WERI-Rb-1 (cell line): ENCODE measurements at regions not wholly inside any gene's neighbourhood (a gene's known extent, or its start where the extent isn't known, plus 50 kb on each side); places are given as distances from the start of the nearest gene placed in this dataset.

ENCODE experiments used
- DNase-seq: peaks from one replicate; pipeline ENCODE4 v3.0.0-alpha.2; 2020
- H3K27ac ChIP-seq: fragments of 250-450 bp; sonication (Bioruptor Pico); 2 replicates; pipeline ENCODE4 v1.5.1; 2020; ENCODE audit warnings: mild to moderate bottlenecking, moderate library complexity
- H3K27me3 ChIP-seq: fragments of 250-450 bp; sonication (Bioruptor Pico); 2 replicates; pipeline ENCODE4 v1.5.1; 2021; ENCODE audit warnings: mild to moderate bottlenecking, low read depth, moderate library complexity; ENCODE audit not compliant: insufficient read depth, severe bottlenecking
- H3K36me3 ChIP-seq: fragments of 250-450 bp; sonication (Bioruptor Pico); 2 replicates; pipeline ENCODE4 v1.5.1; 2020; ENCODE audit warnings: mild to moderate bottlenecking, moderate library complexity
- H3K4me3 ChIP-seq: 2 replicates; pipeline ENCODE4 v1.5.1; 2011; ENCODE audit warnings: low read depth, mild to moderate bottlenecking, control low read depth, low read length
- H3K9me3 ChIP-seq: fragments of 250-450 bp; sonication (Bioruptor Pico); 2 replicates; pipeline ENCODE4 v1.5.1; 2021; ENCODE audit warnings: mild to moderate bottlenecking, moderate library complexity; ENCODE audit not compliant: severe bottlenecking
- CTCF ChIP-seq: IDR thresholded peaks from 2 replicates; pipeline ENCODE4 v1.5.1; 2011; ENCODE audit warnings: low read depth, mild to moderate bottlenecking, control low read depth, inconsistent platforms, low read length

DNA sequence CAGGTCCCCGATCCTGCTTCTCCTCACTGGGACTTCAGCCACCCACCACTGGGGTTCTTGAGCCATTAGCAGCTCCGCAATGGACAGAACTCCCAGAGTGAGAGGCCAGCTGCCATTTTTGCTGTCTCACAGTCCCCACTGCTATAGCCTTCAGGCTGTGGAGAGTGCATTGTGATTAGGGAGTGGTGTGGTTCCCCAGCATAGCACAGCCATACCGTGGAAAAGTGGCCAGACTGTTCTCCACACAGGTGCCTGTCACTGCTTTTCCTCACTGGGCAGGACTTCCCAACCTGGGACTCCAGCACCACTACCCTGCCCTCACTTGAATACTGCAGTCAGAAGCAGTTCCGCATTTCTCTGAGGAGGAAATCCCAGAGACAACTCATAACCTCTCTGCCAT, 270.3 kb upstream of the DCBLD2 start:
- TF ChIP-seq CTCF = no peak
- H3K27me3 ChIP-seq = peaks cover 7% of the 10 kb centered on the region
- DNase-seq = no peak
- no peaks in the 10 kb centered on the region for H3K9me3 ChIP-seq
- H3K4me3 ChIP-seq = no peak overlapping the region
- H3K27ac ChIP-seq = no peak overlapping the region
- no peaks in the 10 kb centered on the region for H3K36me3 ChIP-seq

DNA sequence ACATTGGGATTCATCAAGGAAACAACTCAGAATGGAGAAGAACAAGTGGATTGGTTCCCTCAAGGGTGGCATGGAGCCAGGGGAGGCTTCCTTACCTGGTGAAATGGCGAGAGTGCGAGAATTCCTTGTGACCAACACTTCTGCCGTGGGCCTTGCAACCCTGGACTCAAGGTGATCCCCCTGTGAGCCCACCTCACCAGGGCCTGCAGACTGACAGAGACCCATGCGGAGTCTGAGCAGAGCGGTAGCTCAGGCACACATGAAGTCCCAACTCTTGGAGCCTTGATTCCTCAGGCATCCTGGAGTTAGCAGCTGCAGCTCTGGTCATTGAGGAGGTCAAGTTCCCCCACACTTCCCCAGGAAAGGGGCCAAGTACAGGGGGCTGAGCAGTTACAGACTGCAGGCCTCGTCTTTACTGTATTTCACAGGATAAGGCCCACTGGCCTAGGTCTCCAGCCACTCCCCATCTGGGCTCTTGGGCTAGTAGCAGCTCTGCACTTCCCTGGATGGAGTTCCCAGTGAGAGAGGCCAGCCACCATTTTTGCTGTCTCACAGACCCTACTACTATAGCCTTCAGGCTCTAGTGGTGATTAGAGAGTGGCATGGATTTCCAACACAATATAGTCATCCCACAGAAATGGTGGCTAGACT, 269.5 kb upstream of the DCBLD2 start:
- Histone ChIP-seq H3K36me3 (no peaks in the 10 kb centered on the region), H3K4me3 (no peak overlapping the region), H3K9me3 (no peaks in the 10 kb centered on the region), H3K27ac (no peak overlapping the region), H3K27me3 (peaks cover 3% of the 10 kb centered on the region)
- DNase-seq = no peak
- TF ChIP-seq CTCF = no peak

DNA sequence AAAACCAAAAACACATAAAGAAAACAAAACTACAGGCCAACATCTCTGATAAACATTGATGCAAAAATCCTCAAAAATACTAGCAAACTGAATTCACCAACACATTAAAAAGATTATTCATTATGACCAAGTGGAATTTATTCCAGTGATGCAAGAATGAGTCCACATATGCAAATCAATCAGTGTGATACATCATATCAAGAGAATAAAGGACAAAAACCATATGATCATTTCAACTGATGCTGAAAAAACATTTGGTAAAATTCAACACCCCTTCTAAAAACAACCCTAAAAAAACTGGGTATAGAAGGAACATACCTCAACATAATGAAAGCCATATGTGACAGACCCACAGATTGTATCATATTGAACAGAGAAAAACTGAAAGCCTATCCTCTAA, 265.6 kb upstream of the DCBLD2 start:
- Histone ChIP-seq H3K36me3 (no peaks in the 10 kb centered on the region), H3K27me3 (peaks cover 11% of the 10 kb centered on the region), H3K9me3 (no peaks in the 10 kb centered on the region), H3K27ac (no peak overlapping the region), H3K4me3 (no peak overlapping the region)
- TF ChIP-seq CTCF = no peak
- DNase-seq = no peak

DNA sequence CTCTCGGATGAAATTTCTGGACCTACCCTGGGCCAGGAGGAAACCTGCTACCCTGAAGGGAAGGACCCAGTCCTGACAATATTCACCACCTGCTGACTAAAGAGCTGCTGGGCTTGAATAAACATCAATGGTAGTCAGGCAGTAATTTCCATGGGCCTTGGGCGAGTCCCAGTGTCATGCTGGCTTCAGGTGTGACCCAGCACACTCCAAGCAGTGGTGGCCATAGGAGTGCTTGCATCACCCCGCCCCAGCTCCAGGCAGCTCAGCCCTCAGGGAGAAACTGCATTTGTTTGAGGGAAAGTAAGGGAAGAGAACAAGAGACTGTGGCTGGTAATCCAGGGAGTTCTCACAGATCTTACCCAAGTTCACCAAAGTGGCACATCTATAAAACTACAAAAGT, 261.8 kb upstream of the DCBLD2 start:
- Histone ChIP-seq H3K4me3 (no peak overlapping the region), H3K27ac (no peak overlapping the region), H3K27me3 (peaks cover 11% of the 10 kb centered on the region), H3K36me3 (no peaks in the 10 kb centered on the region), H3K9me3 (peaks cover 9% of the 10 kb centered on the region)
- no peak for TF ChIP-seq CTCF
- DNase-seq = no peak

GRCh38 chr3:99159220-99159762, 257.8 kb upstream of the DCBLD2 start:
- TF ChIP-seq CTCF = no peak

GRCh38 chr3:99145031-99145430, 243.5 kb upstream of the DCBLD2 start:
- H3K27me3 ChIP-seq = peaks cover 10% of the 10 kb centered on the region
- H3K4me3 ChIP-seq = no peak overlapping the region
- no peak for DNase-seq
- H3K27ac ChIP-seq = no peak overlapping the region
- H3K36me3 ChIP-seq = no peaks in the 10 kb centered on the region
- TF ChIP-seq CTCF = no peak
- H3K9me3 ChIP-seq = peaks cover 2% of the 10 kb centered on the region

More at GRCh38 chr3:99159220-99159762, 257.8 kb upstream of the DCBLD2 start:
- DNase-seq = no peak
- Histone ChIP-seq H3K9me3 (peaks cover 9% of the 10 kb centered on the region), H3K4me3 (no peak overlapping the region), H3K27me3 (peaks cover 11% of the 10 kb centered on the region), H3K36me3 (no peaks in the 10 kb centered on the region), H3K27ac (no peak overlapping the region)
